Midbrain (tissue), 1 donor: ENCODE measurements at regions not wholly inside any gene's neighbourhood (a gene's known extent, or its start where the extent isn't known, plus 50 kb on each side); places are given as distances from the start of the nearest gene placed in this dataset.
"Not testable (repeated sequence)": the region's sequence is repeated elsewhere in the genome, so short reads cannot be mapped to it uniquely, and the experiment has no call there.

ENCODE experiments used
- DNase-seq: peaks from one replicate; lab custom pipeline; 2025; lab: John Stamatoyannopoulos, UW

DNA sequence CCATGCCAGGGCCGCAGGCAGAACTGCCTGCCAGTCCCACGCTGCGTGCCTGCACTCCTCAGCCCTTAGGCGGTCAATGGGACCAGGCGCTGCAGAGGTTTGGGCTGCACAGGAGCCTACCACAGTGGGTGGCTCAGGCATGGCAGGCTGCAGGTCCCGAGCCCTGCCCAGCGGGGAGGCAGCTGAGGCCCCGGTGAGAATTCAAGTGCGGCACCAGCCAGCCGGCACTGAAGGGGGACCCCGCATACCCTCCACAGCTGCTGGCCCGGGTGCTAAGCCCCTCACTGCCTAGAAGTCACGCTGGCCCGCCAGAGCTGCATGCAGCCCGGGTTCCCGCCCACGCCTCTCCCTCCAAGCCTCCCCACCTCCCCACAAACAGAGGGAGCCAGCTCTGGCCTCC is 302.5 kb upstream of the UGT8 start:
- DNase-seq: no peak

DNA sequence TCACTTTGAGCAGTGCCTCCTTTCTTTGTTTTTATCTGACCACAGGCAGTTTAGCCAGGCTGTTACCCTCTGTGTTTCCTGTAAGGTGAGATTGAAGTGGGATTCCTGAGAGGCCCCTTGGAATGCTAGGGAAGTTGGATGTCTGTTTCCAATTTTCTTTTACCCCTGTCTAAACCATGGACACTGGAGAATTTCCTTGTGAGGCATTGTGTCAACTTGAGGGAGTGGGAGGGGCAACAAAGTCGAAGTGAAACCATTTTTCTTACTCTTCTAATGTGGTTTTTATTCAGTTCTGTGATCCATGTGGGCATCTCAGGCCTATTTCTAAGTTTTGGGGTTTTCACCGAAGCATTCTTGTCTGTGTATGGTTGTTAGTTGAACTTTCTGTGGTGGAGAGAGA is 296.1 kb upstream of the UGT8 start:
- DNase-seq: no peak

DNA sequence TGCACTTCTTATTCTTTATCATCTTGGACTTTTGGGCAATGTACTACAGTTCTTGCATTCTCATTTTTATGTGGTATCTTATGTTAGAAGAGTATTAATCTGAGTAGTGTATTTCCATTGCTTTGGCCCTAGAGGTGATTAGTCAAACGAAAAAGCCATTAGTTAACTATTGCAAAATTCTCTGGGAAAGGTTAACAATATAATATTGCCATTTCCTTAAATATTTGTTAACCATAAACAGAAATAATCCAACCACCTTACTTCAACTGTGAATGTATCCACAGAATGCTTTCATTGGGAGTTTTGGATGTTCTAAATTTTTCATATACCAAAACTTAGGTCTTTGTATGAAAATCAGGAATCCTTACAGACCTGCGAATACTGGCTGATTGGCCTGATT is 294.6 kb upstream of the UGT8 start:
- no peak for DNase-seq

DNA sequence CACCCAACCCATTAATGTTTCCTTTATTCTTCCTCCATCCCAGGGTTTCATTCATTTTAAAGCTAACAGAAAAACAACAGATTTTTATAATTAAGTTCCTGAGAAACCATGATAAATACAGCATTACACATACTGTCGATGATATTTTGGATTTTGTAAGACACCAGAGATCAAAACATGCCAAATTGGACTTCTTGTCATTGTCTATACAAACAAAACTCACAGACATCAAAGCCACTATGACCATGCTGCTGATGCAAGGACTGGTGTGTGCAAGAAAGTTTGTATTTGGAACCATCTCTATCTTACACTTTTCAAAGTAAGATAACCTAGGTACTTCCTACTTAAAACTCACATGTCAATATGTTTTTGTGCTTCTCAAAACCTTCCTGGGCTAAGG is 294.0 kb upstream of the UGT8 start:
- DNase-seq: no peak

DNA sequence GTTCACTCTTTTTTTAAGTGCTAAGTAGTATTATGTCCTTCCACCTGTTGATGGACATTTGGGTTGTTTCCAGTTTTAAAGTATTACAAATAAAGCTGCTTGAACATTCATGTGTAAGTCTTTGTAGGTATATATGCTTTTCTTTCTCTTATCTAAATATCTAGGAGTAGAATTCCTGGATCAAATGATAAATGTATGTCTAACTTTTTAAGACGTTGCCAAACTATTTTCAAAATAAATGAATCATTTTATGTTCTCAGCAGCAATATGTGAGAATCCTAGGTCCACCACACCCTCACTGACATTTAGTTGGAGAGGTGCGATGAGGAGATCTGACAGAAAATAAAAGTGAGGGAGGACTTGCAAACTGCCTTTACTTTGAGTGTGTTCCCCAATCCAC is 291.7 kb upstream of the UGT8 start:
- no peak for DNase-seq

DNA sequence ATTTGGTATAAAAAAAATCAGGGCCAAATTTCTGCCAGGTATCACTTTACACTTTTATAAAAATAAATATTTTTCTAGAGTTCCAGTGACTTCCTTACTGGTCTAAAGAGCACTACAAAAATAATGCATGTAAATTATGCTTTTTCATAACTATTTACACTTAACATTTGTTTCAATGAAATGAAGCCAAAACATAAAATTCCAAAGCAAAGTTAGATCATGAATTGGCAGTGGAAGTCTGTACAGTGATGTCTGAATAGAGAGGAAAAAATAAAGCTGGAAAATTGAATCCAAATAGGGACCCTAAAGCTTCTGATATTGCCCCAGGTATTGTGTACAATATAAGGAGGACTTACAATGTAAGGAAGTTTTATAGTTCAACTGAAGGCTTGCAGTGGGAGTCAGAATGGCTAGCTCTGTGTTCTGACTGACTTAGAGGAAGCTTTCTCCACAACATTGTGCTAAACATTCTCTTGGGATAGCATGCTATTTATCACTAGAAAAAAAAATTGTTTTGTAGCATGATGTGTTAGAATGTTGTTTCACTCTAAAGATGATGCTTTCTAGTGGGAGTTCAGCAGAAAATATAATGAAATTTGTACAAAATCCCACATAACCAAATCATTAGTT is 288.2 kb upstream of the UGT8 start:
- DNase-seq: no peak

DNA sequence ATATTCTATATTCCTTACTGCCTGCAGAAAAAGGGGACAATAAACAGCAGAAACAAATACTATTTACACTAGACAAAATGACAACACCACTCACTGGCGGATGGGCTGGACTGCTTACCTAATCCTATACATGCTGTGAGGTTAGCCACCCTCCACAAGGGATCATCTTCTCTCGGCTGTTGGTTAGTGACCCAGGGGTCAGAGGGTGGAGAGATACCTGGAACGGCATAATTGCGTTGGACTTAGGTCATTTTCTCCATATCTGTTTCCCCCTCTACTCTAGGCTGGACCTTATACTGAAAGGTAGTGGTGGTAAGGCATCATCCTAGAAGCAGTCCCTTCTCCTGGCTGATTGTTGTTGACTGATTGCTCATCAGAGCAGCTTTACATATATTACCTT is 286.8 kb upstream of the UGT8 start:
- DNase-seq: no peak

DNA sequence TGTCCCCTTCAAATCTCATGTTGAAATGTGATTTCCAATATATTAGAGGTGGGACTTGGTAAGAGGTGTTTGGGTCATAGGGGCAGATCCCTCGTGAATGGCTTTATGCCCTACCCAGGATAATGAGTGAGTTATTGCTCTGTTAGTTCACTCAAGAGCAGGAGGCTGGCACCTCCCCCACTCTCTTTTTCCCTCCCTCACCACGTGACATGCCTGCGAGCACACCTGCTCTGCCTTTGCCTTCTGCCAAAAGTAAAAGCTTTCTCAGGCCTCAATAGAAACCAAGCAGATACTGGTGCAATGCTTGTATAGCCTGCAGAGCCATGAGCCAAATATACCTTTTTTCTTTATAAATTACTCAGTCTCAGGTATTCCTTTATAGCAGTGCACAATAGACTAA is 286.3 kb upstream of the UGT8 start:
- DNase-seq: no peak

DNA sequence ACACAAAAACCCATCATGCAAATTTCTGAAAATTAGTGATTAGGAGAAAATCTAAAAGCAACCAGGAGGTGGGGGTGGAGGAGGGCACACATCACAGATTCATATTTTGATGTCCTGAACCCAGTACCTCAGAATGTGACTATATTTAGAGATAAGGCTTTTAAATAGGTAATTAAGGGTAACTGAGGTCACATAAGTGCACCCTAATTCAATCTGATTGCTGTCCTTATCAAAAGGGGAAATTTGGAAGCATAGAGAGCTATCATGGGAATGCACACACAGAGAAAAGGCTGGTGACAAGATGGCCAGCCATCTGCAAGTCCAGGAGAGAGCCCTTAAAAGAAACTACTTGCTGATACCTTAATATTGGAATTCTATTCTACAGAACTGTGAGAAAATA is 281.8 kb upstream of the UGT8 start:
- no peak for DNase-seq

DNA sequence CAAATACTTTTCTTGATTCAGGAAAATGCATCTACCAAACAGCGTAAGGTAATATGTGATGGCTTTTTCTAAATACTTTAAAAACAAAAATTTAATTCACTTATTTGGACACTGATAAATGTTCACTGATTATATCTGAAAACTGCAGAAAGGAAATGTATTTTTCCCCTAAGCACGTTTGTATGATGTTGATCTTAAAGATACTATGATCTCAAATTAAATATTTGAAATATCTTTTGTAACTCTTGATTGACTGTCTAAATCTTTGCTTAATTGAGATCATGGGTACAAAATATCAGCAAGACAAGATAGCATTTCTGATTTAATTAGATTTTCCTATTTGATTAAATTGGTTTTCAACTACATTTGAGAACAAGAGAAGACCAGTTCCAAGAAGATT is 281.0 kb upstream of the UGT8 start:
- DNase-seq: no peak

DNA sequence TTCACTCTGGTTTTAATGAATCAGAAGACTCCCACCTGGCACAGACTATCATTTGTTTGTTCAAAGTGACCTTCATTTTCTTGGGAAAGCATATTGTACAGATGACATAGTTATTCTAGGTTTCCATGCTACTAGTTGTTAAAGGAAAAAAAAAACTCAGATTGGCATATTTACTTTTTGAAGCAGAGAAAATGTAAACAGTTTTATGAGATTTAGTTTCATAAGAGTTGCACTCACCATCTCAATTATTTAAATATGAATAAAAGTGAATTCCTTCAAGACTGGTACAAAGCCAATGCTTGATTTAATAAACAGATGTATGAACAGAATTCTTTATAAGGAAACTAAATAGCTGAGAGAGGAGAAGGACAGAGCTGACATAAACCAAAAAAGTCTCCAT is 280.3 kb upstream of the UGT8 start:
- no peak for DNase-seq

DNA sequence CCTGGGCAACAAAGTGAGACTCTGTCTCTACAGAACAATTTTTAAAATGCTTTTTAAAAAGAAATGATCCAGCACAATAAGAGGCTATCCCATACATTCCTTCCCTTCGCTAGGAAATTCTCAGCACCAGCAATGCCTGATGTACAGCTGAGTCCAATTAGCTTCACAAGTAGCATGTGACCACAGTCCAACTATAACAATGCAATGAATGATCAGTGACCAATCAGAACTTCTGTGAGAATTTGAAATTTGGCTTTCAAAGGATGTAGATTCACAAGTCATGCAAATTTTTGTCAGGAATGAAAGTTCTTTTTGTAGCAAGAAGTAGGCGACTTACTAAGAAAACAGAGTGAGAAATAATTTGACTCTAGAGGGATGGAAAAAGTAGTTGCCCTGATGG is 278.5 kb upstream of the UGT8 start:
- no peak for DNase-seq

DNA sequence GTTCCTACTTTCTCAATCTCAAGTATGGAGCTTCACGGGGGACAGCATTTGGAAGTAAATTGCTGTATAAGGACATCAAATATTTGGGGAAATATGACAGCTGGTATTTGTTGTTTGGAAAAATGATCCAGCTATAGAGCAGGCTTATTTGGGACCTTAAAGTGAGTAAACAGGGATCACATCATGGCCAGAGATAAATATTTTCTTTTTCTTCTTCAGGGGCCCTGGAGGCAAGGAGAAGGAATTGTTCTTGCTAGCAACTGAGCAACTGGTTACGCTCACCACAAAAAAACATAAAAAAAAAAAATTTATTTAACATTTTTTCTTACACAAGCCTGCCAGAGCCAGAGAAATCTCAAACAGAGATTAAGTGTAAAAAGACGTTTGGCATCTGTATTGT is 277.2 kb upstream of the UGT8 start:
- no peak for DNase-seq

DNA sequence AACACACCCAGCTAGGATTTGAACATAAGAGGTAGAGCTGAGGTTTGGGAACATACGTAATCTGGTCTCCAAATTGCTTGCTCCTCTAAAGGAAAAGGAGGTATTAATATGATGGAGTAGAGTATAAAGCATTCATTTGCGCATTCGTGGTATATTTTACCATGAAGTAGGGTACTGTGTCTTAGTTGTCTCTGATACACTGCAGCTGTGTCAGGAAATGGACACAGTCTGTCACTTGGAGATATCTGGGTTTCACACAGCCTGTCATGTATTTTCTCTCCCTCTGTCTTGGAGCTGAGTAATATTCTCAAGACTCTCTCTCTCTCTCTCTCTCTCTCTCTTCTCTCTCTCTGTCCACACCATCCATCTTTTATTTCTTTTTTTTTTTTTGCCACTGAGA is 274.8 kb upstream of the UGT8 start:
- no peak for DNase-seq

DNA sequence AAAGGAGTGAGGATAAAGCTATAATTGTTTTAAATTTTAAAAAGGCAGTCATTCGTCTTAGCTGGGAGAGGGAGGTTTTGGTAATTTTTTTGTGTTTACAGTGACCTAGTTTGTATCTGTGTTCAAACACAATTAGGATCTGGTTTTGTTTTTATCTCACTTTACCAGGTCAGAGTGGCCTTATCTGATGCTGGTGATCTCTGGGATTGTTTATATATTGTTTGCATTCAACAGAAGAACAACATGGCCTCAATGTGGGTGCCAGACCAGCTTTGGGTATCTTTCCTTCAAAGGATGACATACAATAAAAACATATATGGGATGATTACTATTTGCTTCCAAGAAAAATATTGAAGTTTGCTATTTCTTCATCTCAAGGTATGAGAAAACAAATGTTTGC is 272.2 kb upstream of the UGT8 start:
- no peak for DNase-seq

DNA sequence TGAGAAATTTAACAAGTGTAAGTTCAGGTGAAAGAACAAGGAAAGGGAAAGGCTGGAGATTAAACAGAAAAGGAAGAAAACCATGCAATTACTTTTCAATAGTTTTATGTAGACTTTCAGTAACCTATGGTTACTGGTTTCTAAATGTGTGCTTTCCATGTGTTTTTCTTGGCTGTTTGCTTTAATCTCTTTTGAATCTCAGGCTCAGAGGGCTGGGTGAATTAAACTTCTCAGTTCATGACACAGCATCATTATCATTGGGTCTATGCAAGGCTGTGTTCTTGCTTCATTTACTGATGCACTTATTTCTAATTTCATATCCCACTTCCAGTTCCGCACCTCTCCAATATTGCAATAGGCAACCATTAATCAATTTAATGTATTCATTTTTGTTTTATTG is 266.5 kb upstream of the UGT8 start:
- DNase-seq: no peak

DNA sequence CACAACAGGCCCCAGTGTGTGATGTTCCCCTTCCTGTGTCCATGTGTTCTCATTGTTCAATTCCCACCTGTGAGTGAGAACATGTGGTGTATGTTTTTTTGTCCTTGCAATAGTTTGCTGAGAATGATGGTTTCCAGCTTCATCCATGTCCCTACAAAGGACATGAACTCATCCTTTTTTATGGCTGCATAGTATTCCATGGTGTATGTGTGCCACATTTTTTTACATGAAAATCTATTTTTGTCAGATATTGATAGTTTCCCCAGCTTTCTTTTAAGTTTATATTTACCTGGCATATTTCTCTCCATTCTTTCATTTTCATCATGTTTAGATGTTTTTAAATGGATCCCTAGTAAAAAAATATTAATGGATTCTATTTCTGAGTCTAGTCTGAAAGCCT is 264.2 kb upstream of the UGT8 start:
- not testable (repeated sequence) for DNase-seq

DNA sequence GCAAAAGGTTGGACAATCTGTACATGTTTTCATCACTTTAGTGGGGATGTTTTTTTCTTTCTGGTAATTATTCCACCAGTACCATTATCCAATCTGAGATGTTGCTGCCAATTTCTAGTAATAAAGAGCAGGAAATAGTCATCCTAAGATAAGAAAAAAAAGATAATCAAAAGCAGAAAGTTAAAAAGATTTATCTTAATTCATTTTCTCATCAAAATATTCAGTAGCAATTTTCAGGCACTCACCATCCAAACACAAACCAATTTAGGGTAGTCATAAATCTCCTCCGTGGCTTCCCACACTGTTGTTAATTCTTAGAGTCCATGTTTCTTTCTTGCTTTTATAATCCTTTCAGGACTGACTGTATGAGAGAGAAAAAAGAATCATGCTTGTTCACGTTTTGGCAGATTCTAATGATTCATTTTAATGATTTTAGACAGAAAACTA is 263.7 kb upstream of the UGT8 start:
- no peak for DNase-seq

DNA sequence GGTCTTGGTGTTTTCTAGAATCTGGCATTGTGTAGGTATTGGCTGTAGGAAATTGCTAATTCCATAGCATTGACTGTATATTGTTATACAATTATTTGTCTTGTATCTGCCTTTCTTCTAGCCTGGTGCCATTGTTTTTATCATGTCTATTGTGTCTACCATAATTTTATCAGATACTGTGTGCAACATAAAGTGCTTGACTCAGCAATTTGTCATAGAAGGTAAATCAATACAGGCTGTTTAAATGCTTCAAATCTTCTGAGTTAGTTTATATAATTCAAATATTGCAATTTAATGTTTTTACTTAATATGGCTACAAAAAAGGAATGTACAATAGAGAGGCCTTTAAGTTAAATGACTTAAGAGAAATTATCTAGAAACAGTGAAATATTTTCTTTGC is 263.3 kb upstream of the UGT8 start:
- DNase-seq: no peak

DNA sequence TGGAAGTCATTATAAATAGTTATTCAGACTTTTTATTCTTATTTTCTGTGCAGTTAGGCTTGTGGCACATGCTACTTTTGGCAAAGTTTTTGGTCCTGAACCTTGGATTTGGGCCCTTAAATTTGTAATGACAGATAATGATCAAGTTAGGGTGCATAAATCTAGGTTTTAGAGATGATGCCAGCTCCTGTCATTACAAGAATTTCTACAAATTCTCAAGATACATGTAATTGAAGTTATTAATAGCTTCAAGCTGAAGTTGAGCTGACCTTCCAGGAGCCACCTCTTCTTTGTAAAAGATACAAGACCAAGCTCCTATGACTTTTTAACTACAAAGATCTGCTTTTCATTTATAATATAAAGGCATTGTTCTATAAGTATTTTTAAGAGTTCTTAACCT is 255.6 kb upstream of the UGT8 start:
- no peak for DNase-seq

DNA sequence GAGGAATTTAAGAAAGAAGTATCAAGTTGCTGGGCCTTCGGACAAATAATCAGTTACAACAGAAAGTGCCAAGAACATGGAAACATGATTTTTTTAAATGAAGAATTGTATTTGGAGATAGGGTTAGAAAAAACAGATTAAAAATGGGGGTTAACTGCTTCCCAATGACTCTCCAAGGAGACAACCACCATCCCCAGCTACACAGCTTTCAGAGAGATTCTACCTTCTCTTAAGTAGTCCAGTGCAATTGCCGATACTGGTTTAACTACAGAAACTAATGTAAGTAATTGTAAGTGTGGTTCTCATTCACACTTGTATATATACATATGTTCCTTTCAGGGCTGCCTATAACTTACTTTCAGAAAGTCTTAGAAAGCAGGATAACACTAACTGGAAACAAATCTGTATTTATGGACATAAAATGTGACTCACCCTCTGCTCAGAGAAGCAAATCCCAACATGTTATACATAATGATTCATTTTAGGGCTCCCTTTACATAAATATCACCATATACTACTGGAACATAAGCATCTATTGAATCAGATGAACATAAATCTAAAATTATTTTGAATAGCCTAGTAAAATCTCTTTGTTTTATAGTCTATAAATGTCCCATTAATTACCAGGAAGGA is 248.9 kb upstream of the UGT8 start:
- no peak for DNase-seq

DNA sequence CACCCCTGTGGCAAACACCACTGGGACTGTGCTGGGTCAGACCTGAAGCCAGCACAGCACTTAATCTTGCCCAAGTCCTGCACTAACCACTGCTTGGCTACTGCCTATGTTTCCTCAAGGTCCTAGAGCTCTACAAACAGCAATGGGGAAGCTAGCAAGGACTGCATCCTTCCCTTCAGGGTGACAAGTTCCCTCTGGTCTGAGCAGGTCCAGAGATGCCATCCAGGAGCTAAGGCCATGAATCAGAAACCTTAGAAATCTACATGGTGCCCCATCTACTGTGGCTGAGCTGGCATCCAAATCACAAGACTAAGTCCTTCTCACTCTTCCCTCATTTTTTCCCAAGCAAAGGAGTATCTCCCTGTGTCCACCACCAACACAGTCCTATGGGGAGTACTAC is 239.7 kb upstream of the UGT8 start:
- DNase-seq: no peak

DNA sequence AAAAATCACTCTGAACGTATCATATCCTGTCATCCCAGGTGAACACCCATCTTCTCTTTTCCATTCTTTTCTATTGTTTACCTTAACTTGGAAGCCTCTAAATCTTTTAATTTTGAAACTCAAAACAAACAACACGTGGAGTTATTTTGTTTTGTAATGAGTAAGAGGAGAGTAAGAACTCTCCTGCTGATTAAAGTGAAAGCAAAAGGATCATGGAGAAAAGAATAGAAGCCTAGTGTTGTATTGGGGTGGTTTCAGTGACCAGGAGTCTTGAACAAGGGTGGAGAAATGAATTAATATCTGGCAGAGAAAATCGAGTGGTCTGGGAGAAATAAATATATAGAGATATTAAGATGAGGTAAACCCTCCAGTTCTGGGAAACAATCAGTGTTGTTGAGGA is 237.4 kb upstream of the UGT8 start:
- no peak for DNase-seq

DNA sequence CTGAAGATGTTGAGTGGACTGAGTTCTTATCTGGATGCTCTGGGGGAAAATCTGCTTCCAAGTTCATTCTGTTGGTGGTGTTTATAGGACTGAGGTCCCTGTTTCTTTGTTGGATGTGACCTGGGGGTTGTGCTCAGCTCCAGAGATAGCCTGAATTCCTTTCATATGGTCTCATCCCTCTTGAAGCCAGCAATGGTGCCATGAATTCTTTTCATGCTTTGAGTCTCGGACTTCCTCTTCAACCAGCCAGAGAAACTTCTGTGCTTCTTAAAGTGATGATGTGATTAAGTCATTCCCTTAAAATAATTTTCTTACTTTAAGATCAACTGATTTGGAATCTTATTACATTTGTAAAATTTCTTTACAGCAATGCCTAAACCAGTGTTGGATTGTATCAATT is 233.8 kb upstream of the UGT8 start:
- DNase-seq: no peak
